ENCODE measurements at regions not wholly inside any gene's neighbourhood (a gene's known extent, or its start where the extent isn't known, plus 50 kb on each side); places are given as distances from the start of the nearest gene placed in this dataset.

DNA sequence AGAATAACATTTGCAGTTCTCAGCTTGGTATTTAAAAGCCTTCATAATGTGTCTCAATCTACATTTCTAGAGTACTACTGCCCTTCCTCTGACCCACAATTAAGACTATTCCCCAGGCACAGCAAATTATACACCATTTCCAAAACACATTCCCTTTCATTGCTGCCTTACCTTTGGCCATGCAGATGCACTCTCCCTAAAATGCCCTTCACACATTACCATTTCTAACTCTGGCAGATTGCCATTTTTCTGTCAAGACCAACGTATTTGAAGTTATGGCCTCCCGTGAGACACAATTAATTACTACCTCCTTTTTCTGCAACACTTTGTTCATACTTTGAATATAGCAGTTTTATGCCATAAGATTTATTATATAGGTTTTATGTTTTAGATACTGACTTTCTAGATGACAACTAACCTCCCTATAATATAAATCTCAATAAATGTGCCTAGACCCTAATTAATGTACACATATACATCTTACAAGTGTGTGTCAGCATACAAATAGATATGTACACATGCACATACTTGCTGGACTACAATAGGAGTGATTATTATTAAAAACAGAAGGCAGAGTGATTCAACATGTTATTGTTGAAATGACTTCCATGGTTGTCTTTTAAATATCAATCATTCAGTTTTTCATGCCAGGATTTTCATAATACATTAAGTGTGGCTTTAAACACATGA, 2902.5 kb downstream of the PCDH9 start:
- no peak for DNase-seq (ENCODE audit: low spot score)

DNA sequence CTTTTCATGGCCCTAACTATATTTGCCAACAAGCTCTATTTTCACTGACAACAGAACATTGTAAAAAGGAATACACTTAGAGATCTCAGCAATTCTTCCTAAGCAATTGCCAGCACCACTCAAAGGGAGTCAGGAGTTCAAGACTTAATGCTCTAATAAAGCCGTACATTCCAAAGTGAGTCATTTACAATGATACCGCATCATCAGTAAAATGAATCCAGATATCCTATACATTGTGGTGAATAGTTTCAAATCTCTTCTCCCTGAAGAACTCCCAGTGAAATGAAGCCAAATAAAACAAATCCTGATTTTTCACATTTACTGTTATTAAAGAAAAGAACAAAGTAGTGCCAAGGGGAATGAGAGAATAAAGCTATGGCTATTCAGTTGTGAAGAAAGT, 2898.7 kb upstream of the PCDH20 start:
- DNase-seq (ENCODE audit: low spot score) = no peak

DNA sequence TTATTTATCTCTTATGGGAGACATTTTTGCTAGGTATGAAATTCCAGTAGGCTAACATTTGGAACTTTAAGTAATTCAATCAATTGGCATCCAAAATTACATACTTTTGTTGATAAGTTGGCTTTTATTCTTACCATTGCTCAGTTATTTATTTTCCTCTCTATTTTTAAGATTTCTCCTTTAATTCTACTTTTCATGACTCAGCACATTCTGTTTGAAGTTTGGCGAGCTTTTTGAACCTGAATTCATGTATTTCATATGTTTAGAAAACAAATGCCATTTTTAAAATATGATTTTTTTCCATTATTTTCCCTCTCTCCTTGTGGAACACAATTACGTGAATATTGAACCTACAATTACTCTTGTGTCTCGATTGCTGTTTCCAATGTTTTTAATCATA, 2896.3 kb upstream of the PCDH20 start:
- no peak for DNase-seq (ENCODE audit: low spot score)

- no peak for DNase-seq (ENCODE audit: low spot score)
Observed at GRCh38 chr13:64311112-64311511, 2895.5 kb upstream of the PCDH20 start.

DNA sequence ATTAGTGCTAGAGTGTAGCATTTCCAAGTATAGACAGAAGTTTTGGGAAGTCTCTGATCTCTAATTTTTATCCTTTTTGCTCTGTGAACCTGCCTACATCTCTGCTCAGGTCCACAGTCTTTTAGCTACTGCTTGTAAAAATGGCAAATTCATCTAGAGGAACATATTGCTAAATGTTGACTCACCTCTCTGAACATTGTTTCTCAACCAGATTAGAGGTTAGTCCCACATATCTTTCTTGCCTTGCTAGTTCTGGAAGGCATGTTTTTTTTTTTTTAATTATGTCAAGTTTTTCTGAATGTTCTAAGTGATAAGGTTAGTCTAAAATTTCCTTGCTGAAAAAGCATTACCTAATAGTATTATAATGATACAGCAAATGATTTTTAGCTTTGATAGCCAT, 2889.6 kb upstream of the PCDH20 start:
- no peak for DNase-seq (ENCODE audit: low spot score)

DNA sequence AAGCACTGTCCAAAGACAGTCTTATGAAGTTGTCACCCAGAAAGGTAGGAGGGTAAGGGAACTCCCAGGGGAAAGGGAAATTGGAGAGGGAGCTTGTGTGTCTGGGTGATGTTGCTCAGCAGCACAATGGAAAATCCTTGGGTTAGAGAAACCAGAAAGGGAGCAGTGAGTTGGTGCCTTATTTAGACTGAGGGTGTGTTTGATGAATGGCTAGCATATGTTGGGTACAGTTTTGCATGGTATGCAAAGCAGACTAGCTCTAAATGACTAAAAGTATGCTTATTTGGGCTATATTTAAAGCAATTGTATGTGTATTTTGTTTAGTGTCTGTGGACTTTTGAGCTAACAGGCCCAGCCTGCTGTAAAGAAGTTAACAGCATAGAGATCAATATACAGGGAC, 2884.6 kb upstream of the PCDH20 start:
- no peak for DNase-seq (ENCODE audit: low spot score)

DNA sequence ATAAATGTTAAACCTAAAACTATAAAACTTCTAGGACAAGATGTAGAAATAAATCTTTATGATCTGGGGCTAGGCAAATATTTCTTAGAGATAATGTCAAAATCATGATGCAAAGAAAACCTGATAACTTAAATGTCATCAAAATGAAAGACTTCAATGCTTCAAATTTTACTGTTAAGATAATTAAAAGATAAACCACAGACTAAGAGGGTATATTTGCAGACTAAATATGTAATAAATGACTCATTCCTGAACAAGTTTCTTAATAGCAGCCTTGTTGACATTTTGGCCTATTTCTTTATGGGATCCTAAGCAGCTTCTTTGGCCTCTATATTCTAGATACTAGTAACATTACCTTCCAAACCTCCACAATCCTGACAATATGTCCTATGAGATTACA, 2878.3 kb upstream of the PCDH20 start:
- DNase-seq (ENCODE audit: low spot score) = no peak

DNA sequence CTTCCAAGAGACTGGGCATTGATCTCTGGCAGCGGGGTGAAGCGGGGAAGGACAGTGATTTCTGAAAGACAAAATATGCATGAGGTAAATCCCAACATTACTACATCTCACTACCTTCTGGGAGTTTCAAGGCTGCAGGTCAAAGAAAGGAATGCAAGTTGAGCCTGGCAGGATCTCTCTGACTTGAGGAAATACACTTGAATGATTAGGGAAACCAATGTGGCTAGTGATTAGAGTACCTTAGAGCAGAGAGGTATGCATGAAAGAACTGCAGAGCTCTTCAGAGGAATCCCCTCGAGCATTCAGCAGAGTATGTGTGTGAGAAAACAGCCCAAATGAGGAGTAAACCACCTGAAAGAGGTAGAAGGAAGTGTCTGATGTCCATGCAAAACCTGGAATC, 2874.1 kb upstream of the PCDH20 start:
- DNase-seq (ENCODE audit: low spot score) = no peak

GRCh38 chr13:64283926-64284325, 2868.3 kb upstream of the PCDH20 start:
- no peak for DNase-seq (ENCODE audit: low spot score)

DNA sequence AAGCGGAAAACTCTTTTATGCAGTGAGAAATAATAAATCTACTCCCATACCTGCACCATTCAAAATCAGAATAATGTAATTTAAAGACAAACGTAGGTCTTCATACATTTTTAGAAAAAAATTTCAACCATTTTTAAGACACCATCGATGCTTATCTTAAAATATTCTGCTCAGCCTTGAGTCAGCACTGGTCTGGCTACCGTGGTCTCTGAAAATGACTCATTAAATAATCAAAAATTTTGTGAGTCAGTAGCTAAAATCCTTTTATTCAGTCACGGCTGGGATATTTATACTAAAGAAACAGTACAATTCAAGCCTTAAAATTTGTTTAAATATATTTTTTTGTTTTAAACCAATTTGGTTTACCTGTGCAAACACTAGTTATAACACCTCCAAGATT, 2862.8 kb upstream of the PCDH20 start:
- no peak for DNase-seq (ENCODE audit: low spot score)

- DNase-seq (ENCODE audit: low spot score) = no peak
Observed at GRCh38 chr13:64277097-64277496, 2861.4 kb upstream of the PCDH20 start.

GRCh38 chr13:64276232-64276631, 2860.6 kb upstream of the PCDH20 start:
- DNase-seq (ENCODE audit: low spot score) = no peak

GRCh38 chr13:64274481-64275217, 2859.0 kb upstream of the PCDH20 start:
- DNase-seq (ENCODE audit: low spot score) = no peak

DNA sequence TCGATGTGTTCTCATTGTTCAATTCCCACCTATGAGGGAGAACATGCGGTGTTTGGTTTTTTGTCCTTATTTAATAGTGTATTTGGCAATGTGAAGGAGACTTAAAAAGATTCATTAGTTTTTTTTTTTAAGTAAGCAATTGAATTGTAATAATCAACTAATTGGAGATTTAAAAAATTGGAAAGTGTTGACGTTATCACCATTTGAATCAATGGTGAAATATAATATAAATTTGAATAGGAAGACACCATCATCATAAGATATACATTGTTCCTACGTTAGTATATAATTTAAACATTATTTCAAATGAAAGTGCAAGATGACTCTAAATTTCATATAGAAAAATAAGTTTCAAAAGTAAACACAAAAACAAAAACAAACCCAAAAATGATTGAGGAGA, 2858.1 kb upstream of the PCDH20 start:
- no peak for DNase-seq (ENCODE audit: low spot score)

DNA sequence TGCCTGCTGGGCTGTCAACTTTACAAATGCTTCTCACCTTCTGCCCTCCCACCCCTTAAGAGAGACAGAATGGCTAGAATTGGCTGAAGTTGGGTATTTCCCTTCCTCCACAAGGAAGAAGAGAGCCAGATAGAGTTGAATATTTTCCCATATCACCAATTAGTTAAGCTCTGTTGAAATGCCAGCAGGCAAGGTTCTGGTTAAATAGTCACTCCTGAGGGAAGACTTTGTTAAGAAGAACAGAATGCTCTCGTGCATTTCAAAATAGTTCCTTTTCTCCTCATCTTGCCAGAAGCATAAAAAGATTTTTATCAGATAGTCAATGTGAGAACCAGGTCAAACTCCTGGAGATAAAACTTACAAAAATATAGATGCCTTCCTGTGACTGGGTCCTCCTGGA, 2857.0 kb upstream of the PCDH20 start:
- DNase-seq (ENCODE audit: low spot score) = no peak

DNA sequence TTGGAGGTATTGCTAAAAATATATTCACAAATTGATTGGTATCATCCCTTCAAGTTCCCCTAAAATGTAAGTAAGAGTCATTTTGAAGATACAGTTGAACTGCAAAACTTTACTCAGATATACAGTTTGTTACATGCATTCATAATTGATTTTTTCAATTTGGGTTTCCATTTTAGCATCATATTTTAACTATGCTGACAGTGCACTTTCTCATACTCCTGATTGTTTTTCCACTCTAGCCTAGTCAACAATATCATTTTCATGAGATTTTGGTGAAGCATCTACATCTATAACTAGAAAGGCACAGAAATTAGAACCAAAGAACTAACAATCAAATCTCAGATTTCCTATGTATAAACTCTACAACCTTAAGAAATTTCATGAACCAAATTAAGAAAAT, 2850.4 kb upstream of the PCDH20 start:
- no peak for DNase-seq (ENCODE audit: low spot score)

DNA sequence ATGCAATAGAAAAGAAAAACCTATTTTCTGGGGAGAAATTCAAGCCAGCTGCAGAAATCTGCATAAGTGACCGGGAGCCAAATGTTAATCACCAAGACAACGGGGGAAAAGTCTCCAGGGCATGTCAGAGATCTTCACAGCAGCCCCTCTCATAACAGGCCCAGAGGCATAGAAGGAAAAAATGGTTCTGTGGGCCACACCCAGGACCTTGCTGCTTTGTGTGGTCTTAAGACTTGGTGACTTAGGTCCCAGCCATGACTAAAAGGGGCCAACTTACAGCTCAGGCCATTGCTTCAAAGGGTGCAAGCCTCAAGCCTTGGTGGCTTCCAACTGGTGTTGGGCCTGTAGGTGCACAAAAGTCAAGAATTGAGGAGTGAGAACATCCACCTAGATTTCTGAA, 2847.6 kb upstream of the PCDH20 start:
- no peak for DNase-seq (ENCODE audit: low spot score)

DNA sequence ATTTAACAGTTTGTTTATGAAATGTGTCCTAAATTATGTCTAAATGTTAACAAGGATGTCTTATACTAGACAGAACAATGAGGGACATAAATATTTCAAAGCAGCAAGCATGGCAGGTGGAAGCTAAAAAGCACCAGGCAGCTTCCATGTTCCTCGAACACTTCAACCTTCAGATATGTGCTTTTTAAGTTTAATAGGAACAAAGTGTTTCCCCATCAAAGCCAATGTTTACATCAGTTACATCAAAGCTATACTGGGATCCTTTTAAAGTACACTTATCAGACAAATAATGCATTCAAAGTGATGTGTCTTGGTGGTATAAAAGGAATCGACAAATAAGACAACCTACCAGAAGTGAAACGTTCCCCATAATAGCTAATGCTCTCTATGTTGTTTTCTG, 2841.1 kb upstream of the PCDH20 start:
- no peak for DNase-seq (ENCODE audit: low spot score)

DNA sequence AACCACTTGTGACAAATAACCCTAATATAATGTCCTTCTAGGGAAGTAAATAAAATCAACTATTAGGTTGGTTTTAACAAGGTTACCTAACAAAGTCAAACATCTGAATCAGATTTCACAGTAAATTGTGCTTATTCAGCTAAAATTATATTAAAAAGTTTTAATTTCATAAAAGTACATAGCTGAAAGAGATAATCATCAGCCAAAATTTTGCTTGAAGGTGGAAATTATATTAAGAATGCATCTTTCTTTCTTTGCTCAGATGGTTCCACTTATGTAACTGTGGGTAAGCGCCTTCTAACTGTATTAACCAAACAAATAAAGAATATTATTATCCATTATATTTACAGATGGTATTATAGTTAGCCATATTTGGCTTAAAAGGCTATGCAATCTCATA, 2840.3 kb upstream of the PCDH20 start:
- no peak for DNase-seq (ENCODE audit: low spot score)

DNA sequence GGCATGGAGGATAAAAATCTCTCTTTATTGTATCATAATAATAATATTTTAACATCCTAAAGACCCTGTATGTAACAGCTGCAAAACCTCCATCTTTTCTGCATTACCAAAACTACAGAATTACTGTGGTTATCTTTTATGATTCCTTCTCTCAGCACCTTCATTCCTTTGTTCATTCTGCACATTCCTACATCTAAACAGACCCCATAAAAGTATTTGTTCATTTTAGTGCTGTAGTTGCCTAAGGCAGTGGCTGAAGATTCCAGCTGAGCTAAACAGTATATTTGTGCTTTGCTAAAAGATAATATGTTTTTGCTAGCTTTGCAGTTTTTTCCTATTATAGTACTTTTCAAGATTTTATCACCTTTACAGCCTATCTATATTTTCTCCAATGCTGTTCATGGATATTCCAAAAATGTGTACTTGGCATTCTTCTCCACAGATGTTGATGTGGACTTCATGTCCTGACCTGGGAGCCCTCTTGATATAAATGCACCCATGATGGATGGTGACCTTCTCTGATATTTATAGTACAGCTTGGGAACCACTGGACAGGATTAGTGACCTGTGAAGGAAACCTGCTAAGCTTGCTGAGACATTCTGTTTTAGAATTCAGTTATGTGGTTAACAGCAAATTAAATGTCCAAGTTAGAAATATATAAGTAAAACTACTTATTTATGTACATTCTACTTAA, 2832.9 kb upstream of the PCDH20 start:
- no peak for DNase-seq (ENCODE audit: low spot score)

- DNase-seq (ENCODE audit: low spot score) = no peak
Observed at GRCh38 chr13:64239372-64239771, 2823.7 kb upstream of the PCDH20 start.

GRCh38 chr13:64234255-64234654, 2818.6 kb upstream of the PCDH20 start:
- no peak for DNase-seq (ENCODE audit: low spot score)

- no peak for DNase-seq (ENCODE audit: low spot score)
Observed at GRCh38 chr13:64223016-64223415, 2807.4 kb upstream of the PCDH20 start.
